ENCODE measurements at regions not wholly inside any gene's neighbourhood (a gene's known extent, or its start where the extent isn't known, plus 50 kb on each side); places are given as distances from the start of the nearest gene placed in this dataset.

GRCh38 chr7:115232041-115232440 is 310.1 kb downstream of the MDFIC start:
- TF ChIP-seq POLR2A (IDR thresholded peaks at IDR 0.05; ENCODE audit: low read length), result no peak
- TF ChIP-seq GATA1 (IDR thresholded peaks at IDR 0.05; ENCODE audit: low read depth, low read length), result no peak

Data from erythroblast (primary cell).